GM12878 (cell line): ENCODE measurements at regions not wholly inside any gene's neighbourhood (a gene's known extent, or its start where the extent isn't known, plus 50 kb on each side); places are given as distances from the start of the nearest gene placed in this dataset.

Experiments used
- ATAC-seq: fragments of 200-7000 bp; cut with Tn5 transposase; 3 replicates; pipeline ENCODE4 v1.9.1; 2020; ENCODE audit warnings: mild to moderate bottlenecking, moderate library complexity
- BruUV-seq: library from RNA; stranded (reverse); fragments of 400-500 nt; replicated peaks from 2 replicates; lab custom pipeline; 2021; lab: Mats Ljungman, UMichigan
- CTCF ChIA-PET: fragments of 300-600 bp; sonication (Branson Sonifier 250); formaldehyde crosslinking; extraction: SDS; loops from one replicate; lab custom pipeline; 2021; ENCODE audit warnings: inconsistent platforms; lab: Yijun Ruan, JAX
- POLR2A ChIA-PET: fragments of 350-600 bp; formaldehyde crosslinking; extraction: SDS; loops from one replicate; lab custom pipeline; 2021; ENCODE audit warnings: inconsistent platforms; lab: Charles Lee
- RAD21 ChIA-PET: fragments of 300-600 bp; sonication (Branson Sonifier 250); formaldehyde crosslinking; loops from one replicate; lab custom pipeline; 2023; ENCODE audit warnings: antibody characterized with exemption; ENCODE audit not compliant: unreplicated experiment; lab: Charles Lee
- SMC1A ChIA-PET: fragments of 300-600 bp; sonication (Branson Sonifier 250); formaldehyde crosslinking; loops from one replicate; lab custom pipeline; 2023; ENCODE audit not compliant: unreplicated experiment, uncharacterized antibody; lab: Charles Lee
- DNase-seq: peaks from one replicate; pipeline ENCODE4 v3.0.0-alpha.2; 2011; ENCODE audit warnings: low read depth, low spot score
- FAIRE-seq: peaks from 3 replicates; lab custom pipeline; 2011; peaks lifted over from hg19 to GRCh38; lab: Jason Lieb, UNC
- H2AFZ ChIP-seq: 2 replicates; pipeline ENCODE4 v1.6.0; 2011; ENCODE audit warnings: low read depth, low read length, control low read depth; ENCODE audit not compliant: control insufficient read depth
- H3K27ac ChIP-seq: 2 replicates; pipeline ENCODE4 v1.5.1; 2011; ENCODE audit warnings: control low read depth; ENCODE audit not compliant: control insufficient read depth, insufficient read depth
- H3K27me3 ChIP-seq, 2 experiments: replicated peaks in 1 of 2; 2 replicates each; pipeline versions ENCODE4 v1.6.0 to v1.6.1; 2011; ENCODE audit warnings: low read length in 1 of 2; ENCODE audit not compliant: control insufficient read depth in 2 of 2, insufficient read depth in 2 of 2
- H3K36me3 ChIP-seq, 2 experiments: 2 replicates each; pipeline ENCODE4 v1.5.1; 2011; ENCODE audit warnings: low read length in 1 of 2; ENCODE audit not compliant: control insufficient read depth in 2 of 2, insufficient read depth in 2 of 2
- H3K4me1 ChIP-seq: 2 replicates; pipeline ENCODE4 v1.6.1; 2011; ENCODE audit warnings: mild to moderate bottlenecking, low read length, moderate library complexity, mixed read lengths; ENCODE audit not compliant: control insufficient read depth, insufficient read depth
- H3K4me2 ChIP-seq: 2 replicates; pipeline ENCODE4 v1.6.0; 2011; ENCODE audit warnings: control low read depth; ENCODE audit not compliant: control insufficient read depth, insufficient read depth
- H3K4me3 ChIP-seq: fragments of 200-600 bp; sonication (generic); 2 replicates; pipeline ENCODE4 v1.5.1; 2016
- H3K79me2 ChIP-seq: 2 replicates; pipeline ENCODE4 v1.6.0; 2011; ENCODE audit warnings: low read length; ENCODE audit not compliant: control insufficient read depth, insufficient read depth
- H3K9ac ChIP-seq: 2 replicates; pipeline ENCODE4 v1.8.0; 2011; ENCODE audit warnings: low read length, control low read depth, mixed read lengths; ENCODE audit not compliant: control insufficient read depth, insufficient read depth
- H3K9me3 ChIP-seq: replicated peaks from 3 replicates; pipeline ENCODE4 v1.5.1; 2011; ENCODE audit warnings: mild to moderate bottlenecking, low read length; ENCODE audit not compliant: control insufficient read depth, insufficient read depth
- H4K20me1 ChIP-seq: 2 replicates; pipeline ENCODE4 v1.6.0; 2011; ENCODE audit not compliant: control insufficient read depth, insufficient read depth
- CBX3 ChIP-seq: fragments of 200-600 bp; sonication (generic); IDR thresholded peaks from 2 replicates; pipeline ENCODE4 v1.6.1; 2016; ENCODE audit warnings: low read depth, borderline replicate concordance
- GATAD2B ChIP-seq: fragments of 450-650 bp; conservative IDR thresholded peaks from 2 replicates; pipeline ENCODE4 v1.6.1; 2017; ENCODE audit warnings: low read depth, mild to moderate bottlenecking, moderate library complexity
- IRF4 ChIP-seq: IDR thresholded peaks from 2 replicates; pipeline ENCODE4 v1.6.1; 2011; ENCODE audit warnings: low read depth, low read length
- KLF5 ChIP-seq: fragments of 450-650 bp; IDR thresholded peaks from 2 replicates; pipeline ENCODE4 v1.6.1; 2014; ENCODE audit warnings: mild to moderate bottlenecking; ENCODE audit not compliant: partially characterized antibody
- SIX5 ChIP-seq: IDR thresholded peaks from 2 replicates; pipeline ENCODE4 v1.6.1; 2011; ENCODE audit warnings: mild to moderate bottlenecking, low read depth, low read length, moderate library complexity; ENCODE audit not compliant: severe bottlenecking
- SUZ12 ChIP-seq: fragments of 200-600 bp; sonication (generic); IDR thresholded peaks from one replicate; pipeline ENCODE4 v1.6.1; 2018; ENCODE audit warnings: antibody characterized with exemption, mild to moderate bottlenecking; ENCODE audit not compliant: unreplicated experiment
- TAF1 ChIP-seq: IDR thresholded peaks from 2 replicates; pipeline ENCODE4 v1.6.1; 2011; ENCODE audit warnings: mild to moderate bottlenecking, low read depth, low read length, borderline replicate concordance
- ZSCAN29 ChIP-seq: fragments of 450-650 bp; IDR thresholded peaks from 2 replicates; pipeline ENCODE4 v1.6.1; 2017; ENCODE audit warnings: mild to moderate bottlenecking, moderate library complexity
- WGBS: methylation state at CpG from one replicate; pipeline ENCODE4 v1.1.6; 2016; ENCODE audit warnings: low lambda C conversion rate; ENCODE audit not compliant: insufficient replicate concordance, insufficient coverage; ENCODE audit errors: missing lambda C conversion rate; 5-methylcytosine and 5-hydroxymethylcytosine counted together
- in situ Hi-C: fragments of 300-500 bp; cut with MboI; formaldehyde crosslinking; loops from 9 replicates; pipeline ENCODE4 v1.14.3; 2018; ENCODE audit warnings: mixed read lengths
- intact Hi-C: fragments of 100-400 bp; cut with micrococcal nuclease; formaldehyde crosslinking; loops from one replicate; pipeline ENCODE4 v1.14.2; 2022; ENCODE audit not compliant: unreplicated experiment
- TF ChIP-seq, protein P1 (sequence below), 3 experiments: IDR thresholded peaks in 2 of 3; conservative IDR thresholded peaks in 1 of 3; 2 replicates each; pipeline ENCODE4 v1.5.1; 2011; ENCODE audit warnings: low read depth in 3 of 3, low read length in 3 of 3, mild to moderate bottlenecking in 3 of 3, control low read depth in 2 of 3, moderate library complexity in 2 of 3, inconsistent platforms in 1 of 3, mixed read lengths in 1 of 3; ENCODE audit not compliant: control insufficient read depth in 2 of 3, insufficient read depth in 1 of 3; ENCODE audit errors: extremely low read depth in 1 of 3
- TF ChIP-seq, protein P2 (sequence below): fragments of 150-350 bp; IDR thresholded peaks from 2 replicates; pipeline ENCODE4 v1.6.1; 2016; ENCODE audit warnings: low read depth, low read length
- TF ChIP-seq, protein P3 (sequence below): IDR thresholded peaks from 2 replicates; pipeline ENCODE4 v1.6.1; 2012; ENCODE audit warnings: low read depth, low read length, improper control_type of control experiment
- TF ChIP-seq, protein P4 (sequence below): fragments of 450-650 bp; formaldehyde crosslinking; IDR thresholded peaks from 2 replicates; pipeline ENCODE4 v1.4.0; 2022; ENCODE audit warnings: mild to moderate bottlenecking, moderate library complexity
- TF ChIP-seq, protein P5 (sequence below): IDR thresholded peaks from 2 replicates; pipeline ENCODE4 v1.6.1; 2012; ENCODE audit warnings: low read depth, low read length, improper control_type of control experiment
- TF ChIP-seq, protein P6 (sequence below): IDR thresholded peaks from 2 replicates; pipeline ENCODE4 v1.6.1; 2011; ENCODE audit warnings: low read depth, mild to moderate bottlenecking, low read length, moderate library complexity, borderline replicate concordance; ENCODE audit errors: extremely low read depth

DNA sequence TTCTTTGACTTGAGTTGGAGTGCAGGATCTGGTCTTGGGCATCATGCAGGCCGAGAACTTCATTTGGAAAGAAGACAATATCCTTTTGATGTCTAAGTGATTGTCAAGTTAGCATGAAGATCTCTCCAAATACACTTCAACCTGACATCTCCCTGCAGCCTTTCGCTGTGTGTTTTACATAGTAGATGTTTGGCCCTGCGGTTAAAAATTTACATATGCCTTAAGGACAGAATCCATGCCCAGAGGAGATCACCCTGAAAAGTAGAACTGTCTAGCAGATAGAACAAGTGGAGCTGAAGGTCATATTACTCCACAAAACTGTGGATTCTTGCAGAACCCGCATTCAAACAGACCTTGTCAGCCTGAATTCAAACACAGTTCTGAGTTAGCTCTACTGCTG, 409.9 kb downstream of the LPIN1 start:
- in situ Hi-C loops (no loop called here), intact Hi-C loops (no loop called here)
- Histone ChIP-seq H3K27ac (no peak overlapping the region), H3K4me1 (no peaks in the 10 kb centered on the region), H2AFZ (no peak overlapping the region), H3K36me3 (no peaks in the 10 kb centered on the region), H3K9me3 (no peaks in the 10 kb centered on the region), H3K9ac (no peak overlapping the region), H3K27me3 (no peaks in the 10 kb centered on the region), H3K4me3 (no peak overlapping the region), H4K20me1 (no peaks in the 10 kb centered on the region), H3K4me2 (no peak overlapping the region), H3K79me2 (no peaks in the 10 kb centered on the region)
- POLR2A ChIA-PET = no interaction called here
- CTCF ChIA-PET = no interaction called here
- WGBS = 63% methylated on average over 4 of the region's 4 CpGs
- SMC1A ChIA-PET = interaction anchor here (1.1 to 1.5 kb wide), 4 partner anchors 12 to 115 kb away, joined by 3 to 4 read pairs (median 3); no protein-coding TSS in a partner anchor
- RAD21 ChIA-PET = no interaction called here
- BruUV-seq = no TSS peak
- ATAC-seq = no peak
- no peak for FAIRE-seq
- no peak for DNase-seq
- TF ChIP-seq SIX5 (no peak), IRF4 (no peak), SUZ12 (no peak), TAF1 (no peak), KLF5 (no peak), CBX3 (no peak), ZSCAN29 (no peak), GATAD2B (no peak)
- TF ChIP-seq, protein P1, sequence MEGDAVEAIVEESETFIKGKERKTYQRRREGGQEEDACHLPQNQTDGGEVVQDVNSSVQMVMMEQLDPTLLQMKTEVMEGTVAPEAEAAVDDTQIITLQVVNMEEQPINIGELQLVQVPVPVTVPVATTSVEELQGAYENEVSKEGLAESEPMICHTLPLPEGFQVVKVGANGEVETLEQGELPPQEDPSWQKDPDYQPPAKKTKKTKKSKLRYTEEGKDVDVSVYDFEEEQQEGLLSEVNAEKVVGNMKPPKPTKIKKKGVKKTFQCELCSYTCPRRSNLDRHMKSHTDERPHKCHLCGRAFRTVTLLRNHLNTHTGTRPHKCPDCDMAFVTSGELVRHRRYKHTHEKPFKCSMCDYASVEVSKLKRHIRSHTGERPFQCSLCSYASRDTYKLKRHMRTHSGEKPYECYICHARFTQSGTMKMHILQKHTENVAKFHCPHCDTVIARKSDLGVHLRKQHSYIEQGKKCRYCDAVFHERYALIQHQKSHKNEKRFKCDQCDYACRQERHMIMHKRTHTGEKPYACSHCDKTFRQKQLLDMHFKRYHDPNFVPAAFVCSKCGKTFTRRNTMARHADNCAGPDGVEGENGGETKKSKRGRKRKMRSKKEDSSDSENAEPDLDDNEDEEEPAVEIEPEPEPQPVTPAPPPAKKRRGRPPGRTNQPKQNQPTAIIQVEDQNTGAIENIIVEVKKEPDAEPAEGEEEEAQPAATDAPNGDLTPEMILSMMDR (IDR thresholded peaks at IDR 0.05 in 2 of 3, conservative IDR thresholded peaks at IDR 0.05 in 1 of 3; ENCODE audit: control insufficient read depth in 2 of 3, extremely low read depth in 1 of 3, insufficient read depth in 1 of 3, low read depth in 3 of 3, low read length in 3 of 3) = no peak
- TF ChIP-seq, protein P2, sequence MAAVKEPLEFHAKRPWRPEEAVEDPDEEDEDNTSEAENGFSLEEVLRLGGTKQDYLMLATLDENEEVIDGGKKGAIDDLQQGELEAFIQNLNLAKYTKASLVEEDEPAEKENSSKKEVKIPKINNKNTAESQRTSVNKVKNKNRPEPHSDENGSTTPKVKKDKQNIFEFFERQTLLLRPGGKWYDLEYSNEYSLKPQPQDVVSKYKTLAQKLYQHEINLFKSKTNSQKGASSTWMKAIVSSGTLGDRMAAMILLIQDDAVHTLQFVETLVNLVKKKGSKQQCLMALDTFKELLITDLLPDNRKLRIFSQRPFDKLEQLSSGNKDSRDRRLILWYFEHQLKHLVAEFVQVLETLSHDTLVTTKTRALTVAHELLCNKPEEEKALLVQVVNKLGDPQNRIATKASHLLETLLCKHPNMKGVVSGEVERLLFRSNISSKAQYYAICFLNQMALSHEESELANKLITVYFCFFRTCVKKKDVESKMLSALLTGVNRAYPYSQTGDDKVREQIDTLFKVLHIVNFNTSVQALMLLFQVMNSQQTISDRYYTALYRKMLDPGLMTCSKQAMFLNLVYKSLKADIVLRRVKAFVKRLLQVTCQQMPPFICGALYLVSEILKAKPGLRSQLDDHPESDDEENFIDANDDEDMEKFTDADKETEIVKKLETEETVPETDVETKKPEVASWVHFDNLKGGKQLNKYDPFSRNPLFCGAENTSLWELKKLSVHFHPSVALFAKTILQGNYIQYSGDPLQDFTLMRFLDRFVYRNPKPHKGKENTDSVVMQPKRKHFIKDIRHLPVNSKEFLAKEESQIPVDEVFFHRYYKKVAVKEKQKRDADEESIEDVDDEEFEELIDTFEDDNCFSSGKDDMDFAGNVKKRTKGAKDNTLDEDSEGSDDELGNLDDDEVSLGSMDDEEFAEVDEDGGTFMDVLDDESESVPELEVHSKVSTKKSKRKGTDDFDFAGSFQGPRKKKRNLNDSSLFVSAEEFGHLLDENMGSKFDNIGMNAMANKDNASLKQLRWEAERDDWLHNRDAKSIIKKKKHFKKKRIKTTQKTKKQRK = no peak
- TF ChIP-seq, protein P3, sequence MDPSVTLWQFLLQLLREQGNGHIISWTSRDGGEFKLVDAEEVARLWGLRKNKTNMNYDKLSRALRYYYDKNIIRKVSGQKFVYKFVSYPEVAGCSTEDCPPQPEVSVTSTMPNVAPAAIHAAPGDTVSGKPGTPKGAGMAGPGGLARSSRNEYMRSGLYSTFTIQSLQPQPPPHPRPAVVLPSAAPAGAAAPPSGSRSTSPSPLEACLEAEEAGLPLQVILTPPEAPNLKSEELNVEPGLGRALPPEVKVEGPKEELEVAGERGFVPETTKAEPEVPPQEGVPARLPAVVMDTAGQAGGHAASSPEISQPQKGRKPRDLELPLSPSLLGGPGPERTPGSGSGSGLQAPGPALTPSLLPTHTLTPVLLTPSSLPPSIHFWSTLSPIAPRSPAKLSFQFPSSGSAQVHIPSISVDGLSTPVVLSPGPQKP = no peak
- TF ChIP-seq, protein P4, sequence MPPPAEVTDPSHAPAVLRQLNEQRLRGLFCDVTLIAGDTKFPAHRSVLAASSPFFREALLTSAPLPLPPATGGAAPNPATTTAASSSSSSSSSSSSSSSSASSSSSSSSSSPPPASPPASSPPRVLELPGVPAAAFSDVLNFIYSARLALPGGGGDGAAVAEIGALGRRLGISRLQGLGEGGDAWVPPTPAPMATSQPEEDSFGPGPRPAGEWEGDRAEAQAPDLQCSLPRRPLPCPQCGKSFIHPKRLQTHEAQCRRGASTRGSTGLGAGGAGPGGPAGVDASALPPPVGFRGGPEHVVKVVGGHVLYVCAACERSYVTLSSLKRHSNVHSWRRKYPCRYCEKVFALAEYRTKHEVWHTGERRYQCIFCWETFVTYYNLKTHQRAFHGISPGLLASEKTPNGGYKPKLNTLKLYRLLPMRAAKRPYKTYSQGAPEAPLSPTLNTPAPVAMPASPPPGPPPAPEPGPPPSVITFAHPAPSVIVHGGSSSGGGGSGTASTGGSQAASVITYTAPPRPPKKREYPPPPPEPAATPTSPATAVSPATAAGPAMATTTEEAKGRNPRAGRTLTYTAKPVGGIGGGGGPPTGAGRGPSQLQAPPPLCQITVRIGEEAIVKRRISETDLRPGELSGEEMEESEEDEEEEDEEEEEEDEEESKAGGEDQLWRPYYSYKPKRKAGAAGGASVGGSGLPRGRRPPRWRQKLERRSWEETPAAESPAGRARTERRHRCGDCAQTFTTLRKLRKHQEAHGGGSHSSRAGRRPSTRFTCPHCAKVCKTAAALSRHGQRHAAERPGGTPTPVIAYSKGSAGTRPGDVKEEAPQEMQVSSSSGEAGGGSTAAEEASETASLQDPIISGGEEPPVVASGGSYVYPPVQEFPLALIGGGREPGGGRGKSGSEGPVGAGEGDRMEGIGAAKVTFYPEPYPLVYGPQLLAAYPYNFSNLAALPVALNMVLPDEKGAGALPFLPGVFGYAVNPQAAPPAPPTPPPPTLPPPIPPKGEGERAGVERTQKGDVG (CRISPR knock-in tag) = no peak
- TF ChIP-seq, protein P5, sequence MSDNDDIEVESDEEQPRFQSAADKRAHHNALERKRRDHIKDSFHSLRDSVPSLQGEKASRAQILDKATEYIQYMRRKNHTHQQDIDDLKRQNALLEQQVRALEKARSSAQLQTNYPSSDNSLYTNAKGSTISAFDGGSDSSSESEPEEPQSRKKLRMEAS = no peak
- TF ChIP-seq, protein P6, sequence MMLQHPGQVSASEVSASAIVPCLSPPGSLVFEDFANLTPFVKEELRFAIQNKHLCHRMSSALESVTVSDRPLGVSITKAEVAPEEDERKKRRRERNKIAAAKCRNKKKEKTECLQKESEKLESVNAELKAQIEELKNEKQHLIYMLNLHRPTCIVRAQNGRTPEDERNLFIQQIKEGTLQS = no peak
